AG10803 (cell line): ENCODE measurements at regions not wholly inside any gene's neighbourhood (a gene's known extent, or its start where the extent isn't known, plus 50 kb on each side); places are given as distances from the start of the nearest gene placed in this dataset.

ENCODE experiments used
- DNase-seq: peaks from one replicate; pipeline ENCODE4 v3.0.0; 2010; ENCODE audit warnings: low read depth
- H3K4me3 ChIP-seq: 2 replicates; pipeline ENCODE4 v1.5.1; 2011; ENCODE audit warnings: mild to moderate bottlenecking, low read length, control low read depth
- CTCF ChIP-seq: conservative IDR thresholded peaks from 2 replicates; pipeline ENCODE4 v1.5.1; 2011; ENCODE audit warnings: mild to moderate bottlenecking, low read length, control low read depth, inconsistent platforms

- TF ChIP-seq CTCF = no peak
- H3K4me3 ChIP-seq = no peak overlapping the region
- no peak for DNase-seq
Measured at GRCh38 chr12:23463172-23463571, 486.3 kb downstream of the SOX5 start.

GRCh38 chr12:23464241-23464812 is 485.1 kb downstream of the SOX5 start:
- no peak for DNase-seq
- no peak overlapping the region for H3K4me3 ChIP-seq
- TF ChIP-seq CTCF = no peak

GRCh38 chr12:23472329-23472971 is 477.0 kb downstream of the SOX5 start:
- no peak for TF ChIP-seq CTCF
- H3K4me3 ChIP-seq = no peak overlapping the region
- no peak for DNase-seq

GRCh38 chr12:23473071-23473470 is 476.4 kb downstream of the SOX5 start:
- TF ChIP-seq CTCF = no peak
- no peak overlapping the region for H3K4me3 ChIP-seq
- no peak for DNase-seq

- TF ChIP-seq CTCF = no peak
- no peak overlapping the region for H3K4me3 ChIP-seq
- DNase-seq = no peak
Measured at GRCh38 chr12:23474438-23474976, 475.0 kb downstream of the SOX5 start.
